ENCODE measurements at regions not wholly inside any gene's neighbourhood (a gene's known extent, or its start where the extent isn't known, plus 50 kb on each side); places are given as distances from the start of the nearest gene placed in this dataset.

DNA sequence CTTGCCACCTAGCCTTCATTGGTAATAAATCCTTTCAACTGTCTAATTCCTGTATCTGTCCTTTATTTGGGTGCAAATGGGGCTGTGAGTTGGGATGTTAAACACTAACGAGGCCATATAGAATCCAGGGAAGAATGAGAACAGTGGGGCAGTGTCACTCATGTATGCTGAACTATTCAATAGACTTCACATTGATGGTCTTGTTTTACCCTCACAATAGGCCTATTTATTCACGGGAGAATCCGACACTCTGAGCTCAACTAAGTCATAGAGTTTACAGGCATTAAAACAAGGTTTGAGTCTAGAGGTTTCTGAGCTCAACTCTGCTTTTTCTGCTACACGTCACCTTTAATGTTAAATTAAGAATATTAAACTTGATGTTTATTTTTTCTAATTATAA lies 421.6 kb downstream of the SOX11 start:
- no peak overlapping the region for H3K18ac ChIP-seq (ENCODE audit: low read length)
- no peak overlapping the region for H2BK120ac ChIP-seq (ENCODE audit: low read depth, low read length)
- H3K4ac ChIP-seq (ENCODE audit: low read depth, low read length): no peak overlapping the region
- H3K27ac ChIP-seq (ENCODE audit: low read depth, low read length): no peak overlapping the region
- H3K9ac ChIP-seq (ENCODE audit: low read length): no peak overlapping the region
- H4K5ac ChIP-seq (ENCODE audit: low read length): no peak overlapping the region
- no peaks in the 10 kb centered on the region for H3K27me3 ChIP-seq (ENCODE audit: insufficient read depth, low read length, poor library complexity)
- H3K23ac ChIP-seq (ENCODE audit: low read length): no peak overlapping the region
- no peak overlapping the region for H2BK15ac ChIP-seq (replicated peaks; ENCODE audit: low read depth)
- H2AK5ac ChIP-seq (ENCODE audit: low read length): no peak overlapping the region
- H3K56ac ChIP-seq (ENCODE audit: low read length): no peak overlapping the region
- no peaks in the 10 kb centered on the region for H3K36me3 ChIP-seq (ENCODE audit: control insufficient read depth, insufficient read depth, low read length)
- H3K4me2 ChIP-seq (ENCODE audit: low read length): no peak overlapping the region
- no peak overlapping the region for H4K8ac ChIP-seq (ENCODE audit: low read depth, low read length)
- no peak overlapping the region for H3K4me3 ChIP-seq (ENCODE audit: low read length)
- H3K79me2 ChIP-seq (ENCODE audit: control insufficient read depth, insufficient read depth, low read length): no peaks in the 10 kb centered on the region
- H3K4me1 ChIP-seq (ENCODE audit: control insufficient read depth, low read depth, low read length): no peaks in the 10 kb centered on the region
- no peaks in the 10 kb centered on the region for H3K79me1 ChIP-seq (ENCODE audit: low read length)
- DNase-seq: no peak
- no CpG with 5 or more reads among the region's 4 CpGs for WGBS (ENCODE audit: extremely low coverage, insufficient coverage, low lambda C conversion rate)
- H2BK5ac ChIP-seq (ENCODE audit: low read length): no peak overlapping the region

DNA sequence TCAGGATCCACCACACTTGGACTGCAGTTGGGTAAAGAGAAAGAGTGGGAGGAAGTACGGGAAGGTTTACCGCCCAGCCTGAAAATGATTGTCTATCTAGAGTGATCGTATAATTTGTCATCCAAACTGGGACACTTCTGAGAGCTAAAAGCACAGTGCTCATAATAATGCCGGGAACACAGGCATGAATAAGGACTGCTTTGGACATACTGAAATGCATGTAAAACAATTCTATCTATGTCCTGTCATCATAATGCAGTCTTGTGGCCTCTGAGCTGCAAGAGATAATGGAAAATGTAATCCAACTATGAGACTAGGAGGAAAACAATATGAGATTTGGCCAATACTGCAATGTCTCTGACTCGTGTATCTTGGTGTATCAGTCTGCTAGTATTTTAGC lies 435.5 kb downstream of the SOX11 start:
- DNase-seq: no peak
- H2BK120ac ChIP-seq (ENCODE audit: low read depth, low read length): no peak overlapping the region
- H3K36me3 ChIP-seq (ENCODE audit: control insufficient read depth, insufficient read depth, low read length): no peaks in the 10 kb centered on the region
- no peak overlapping the region for H3K4me3 ChIP-seq (ENCODE audit: low read length)
- H3K4me1 ChIP-seq (ENCODE audit: control insufficient read depth, low read depth, low read length): no peaks in the 10 kb centered on the region
- H2BK15ac ChIP-seq (replicated peaks; ENCODE audit: low read depth): no peak overlapping the region
- H4K5ac ChIP-seq (ENCODE audit: low read length): no peak overlapping the region
- H3K56ac ChIP-seq (ENCODE audit: low read length): no peak overlapping the region
- H3K4me2 ChIP-seq (ENCODE audit: low read length): no peak overlapping the region
- no peak overlapping the region for H2BK5ac ChIP-seq (ENCODE audit: low read length)
- WGBS (ENCODE audit: extremely low coverage, insufficient coverage, low lambda C conversion rate): no CpG with 5 or more reads among the region's 5 CpGs
- H3K18ac ChIP-seq (ENCODE audit: low read length): no peak overlapping the region
- no peak overlapping the region for H3K4ac ChIP-seq (ENCODE audit: low read depth, low read length)
- H4K8ac ChIP-seq (ENCODE audit: low read depth, low read length): no peak overlapping the region
- H3K79me2 ChIP-seq (ENCODE audit: control insufficient read depth, insufficient read depth, low read length): no peaks in the 10 kb centered on the region
- H3K79me1 ChIP-seq (ENCODE audit: low read length): no peaks in the 10 kb centered on the region
- H3K27me3 ChIP-seq (ENCODE audit: insufficient read depth, low read length, poor library complexity): no peaks in the 10 kb centered on the region
- no peak overlapping the region for H3K23ac ChIP-seq (ENCODE audit: low read length)
- no peak overlapping the region for H2AK5ac ChIP-seq (ENCODE audit: low read length)
- H3K27ac ChIP-seq (ENCODE audit: low read depth, low read length): no peak overlapping the region
- H3K9ac ChIP-seq (ENCODE audit: low read length): no peak overlapping the region

DNA sequence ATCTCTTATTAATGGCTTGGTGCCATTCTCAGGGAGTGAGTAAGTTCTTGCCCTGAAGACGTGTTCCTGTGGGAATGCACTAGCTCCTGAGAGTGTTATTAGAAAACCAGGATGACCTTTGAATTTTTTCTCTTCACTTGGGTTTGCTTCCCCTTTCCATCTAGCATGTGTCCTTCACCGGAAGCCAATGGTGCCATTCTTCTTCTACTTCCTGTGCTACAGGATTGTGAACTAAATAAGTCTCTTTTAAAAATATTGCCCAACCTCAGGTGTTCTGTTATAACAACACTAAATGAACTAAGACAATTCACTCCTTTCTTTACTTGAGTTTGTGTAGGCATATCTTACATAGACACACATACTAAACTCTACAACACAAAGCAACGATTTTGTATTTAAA lies 447.0 kb downstream of the SOX11 start:
- H4K8ac ChIP-seq (ENCODE audit: low read depth, low read length): no peak overlapping the region
- no peak overlapping the region for H4K5ac ChIP-seq (ENCODE audit: low read length)
- no peak overlapping the region for H3K27ac ChIP-seq (ENCODE audit: low read depth, low read length)
- no peak overlapping the region for H3K9ac ChIP-seq (ENCODE audit: low read length)
- H3K4ac ChIP-seq (ENCODE audit: low read depth, low read length): no peak overlapping the region
- no peaks in the 10 kb centered on the region for H3K27me3 ChIP-seq (ENCODE audit: insufficient read depth, low read length, poor library complexity)
- H2BK120ac ChIP-seq (ENCODE audit: low read depth, low read length): no peak overlapping the region
- no peak overlapping the region for H3K23ac ChIP-seq (ENCODE audit: low read length)
- no CpG with 5 or more reads among the region's 3 CpGs for WGBS (ENCODE audit: extremely low coverage, insufficient coverage, low lambda C conversion rate)
- no peak for DNase-seq
- H2BK15ac ChIP-seq (replicated peaks; ENCODE audit: low read depth): no peak overlapping the region
- H3K79me1 ChIP-seq (ENCODE audit: low read length): no peaks in the 10 kb centered on the region
- H3K56ac ChIP-seq (ENCODE audit: low read length): no peak overlapping the region
- H3K79me2 ChIP-seq (ENCODE audit: control insufficient read depth, insufficient read depth, low read length): no peaks in the 10 kb centered on the region
- H3K4me3 ChIP-seq (ENCODE audit: low read length): no peak overlapping the region
- no peak overlapping the region for H2BK5ac ChIP-seq (ENCODE audit: low read length)
- no peak overlapping the region for H2AK5ac ChIP-seq (ENCODE audit: low read length)
- H3K36me3 ChIP-seq (ENCODE audit: control insufficient read depth, insufficient read depth, low read length): no peaks in the 10 kb centered on the region
- H3K4me1 ChIP-seq (ENCODE audit: control insufficient read depth, low read depth, low read length): no peaks in the 10 kb centered on the region
- H3K18ac ChIP-seq (ENCODE audit: low read length): no peak overlapping the region
- no peak overlapping the region for H3K4me2 ChIP-seq (ENCODE audit: low read length)

DNA sequence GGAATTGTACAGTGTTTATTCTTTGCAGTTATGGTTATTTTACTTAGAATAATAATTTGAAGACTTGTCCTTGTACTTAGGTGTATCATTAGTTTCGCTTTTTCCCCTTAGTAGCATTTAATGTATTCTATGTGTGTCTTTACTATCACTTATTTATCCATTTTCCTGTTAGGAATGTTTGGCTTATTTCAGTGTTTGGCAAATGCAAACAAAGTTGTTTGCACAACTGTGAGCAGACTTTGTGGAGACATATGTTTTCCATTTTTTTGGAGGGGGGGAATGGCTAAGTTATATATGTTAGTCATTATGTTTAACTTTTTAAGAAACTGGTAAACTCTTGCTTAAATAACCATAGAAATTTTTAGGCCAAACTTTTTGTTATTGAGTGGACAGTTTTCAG lies 447.7 kb downstream of the SOX11 start:
- no peak overlapping the region for H2BK5ac ChIP-seq (ENCODE audit: low read length)
- H3K36me3 ChIP-seq (ENCODE audit: control insufficient read depth, insufficient read depth, low read length): no peaks in the 10 kb centered on the region
- no peak overlapping the region for H4K5ac ChIP-seq (ENCODE audit: low read length)
- H2BK15ac ChIP-seq (replicated peaks; ENCODE audit: low read depth): no peak overlapping the region
- H2AK5ac ChIP-seq (ENCODE audit: low read length): no peak overlapping the region
- H3K79me1 ChIP-seq (ENCODE audit: low read length): no peaks in the 10 kb centered on the region
- DNase-seq: no peak
- H4K8ac ChIP-seq (ENCODE audit: low read depth, low read length): no peak overlapping the region
- H3K27ac ChIP-seq (ENCODE audit: low read depth, low read length): no peak overlapping the region
- H2BK120ac ChIP-seq (ENCODE audit: low read depth, low read length): no peak overlapping the region
- no peak overlapping the region for H3K4me2 ChIP-seq (ENCODE audit: low read length)
- no peak overlapping the region for H3K56ac ChIP-seq (ENCODE audit: low read length)
- H3K4me1 ChIP-seq (ENCODE audit: control insufficient read depth, low read depth, low read length): no peaks in the 10 kb centered on the region
- no peaks in the 10 kb centered on the region for H3K79me2 ChIP-seq (ENCODE audit: control insufficient read depth, insufficient read depth, low read length)
- no peak overlapping the region for H3K23ac ChIP-seq (ENCODE audit: low read length)
- no peak overlapping the region for H3K4ac ChIP-seq (ENCODE audit: low read depth, low read length)
- H3K27me3 ChIP-seq (ENCODE audit: insufficient read depth, low read length, poor library complexity): no peaks in the 10 kb centered on the region
- no CpG with 5 or more reads among the region's 1 CpG for WGBS (ENCODE audit: extremely low coverage, insufficient coverage, low lambda C conversion rate)
- H3K18ac ChIP-seq (ENCODE audit: low read length): no peak overlapping the region
- no peak overlapping the region for H3K4me3 ChIP-seq (ENCODE audit: low read length)
- no peak overlapping the region for H3K9ac ChIP-seq (ENCODE audit: low read length)

DNA sequence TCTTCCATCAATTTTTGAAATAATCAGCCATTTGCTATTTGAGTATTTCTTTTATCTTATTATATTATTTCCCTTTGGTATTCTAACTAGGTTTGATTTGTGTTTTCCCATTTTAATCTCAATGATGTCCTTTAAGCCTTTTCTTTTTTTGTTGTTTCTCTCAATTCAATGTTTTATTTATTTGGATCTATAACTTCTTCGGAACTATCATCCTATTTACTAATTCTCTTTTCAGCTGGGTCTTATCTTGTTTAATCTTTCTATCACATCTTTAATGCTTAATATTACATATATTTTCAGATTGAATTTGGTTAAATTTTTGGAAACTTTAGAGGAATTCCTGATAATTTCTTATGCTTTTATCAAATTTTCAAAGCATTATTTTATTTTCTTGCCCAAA lies 448.3 kb downstream of the SOX11 start:
- Histone ChIP-seq H2BK5ac (ENCODE audit: low read length) (no peak overlapping the region), H4K5ac (ENCODE audit: low read length) (no peak overlapping the region), H3K79me1 (ENCODE audit: low read length) (no peaks in the 10 kb centered on the region), H3K27me3 (ENCODE audit: insufficient read depth, low read length, poor library complexity) (no peaks in the 10 kb centered on the region), H3K36me3 (ENCODE audit: control insufficient read depth, insufficient read depth, low read length) (no peaks in the 10 kb centered on the region), H3K4me3 (ENCODE audit: low read length) (no peak overlapping the region), H3K4ac (ENCODE audit: low read depth, low read length) (no peak overlapping the region), H3K27ac (ENCODE audit: low read depth, low read length) (no peak overlapping the region), H3K4me1 (ENCODE audit: control insufficient read depth, low read depth, low read length) (no peaks in the 10 kb centered on the region), H3K9ac (ENCODE audit: low read length) (no peak overlapping the region), H3K56ac (ENCODE audit: low read length) (no peak overlapping the region), H3K23ac (ENCODE audit: low read length) (no peak overlapping the region), H2AK5ac (ENCODE audit: low read length) (no peak overlapping the region), H2BK120ac (ENCODE audit: low read depth, low read length) (no peak overlapping the region), H3K79me2 (ENCODE audit: control insufficient read depth, insufficient read depth, low read length) (no peaks in the 10 kb centered on the region), H4K8ac (ENCODE audit: low read depth, low read length) (no peak overlapping the region), H3K18ac (ENCODE audit: low read length) (no peak overlapping the region), H2BK15ac (replicated peaks; ENCODE audit: low read depth) (no peak overlapping the region), H3K4me2 (ENCODE audit: low read length) (no peak overlapping the region)
- no peak for DNase-seq
- no CpG with 5 or more reads among the region's 1 CpG for WGBS (ENCODE audit: extremely low coverage, insufficient coverage, low lambda C conversion rate)

DNA sequence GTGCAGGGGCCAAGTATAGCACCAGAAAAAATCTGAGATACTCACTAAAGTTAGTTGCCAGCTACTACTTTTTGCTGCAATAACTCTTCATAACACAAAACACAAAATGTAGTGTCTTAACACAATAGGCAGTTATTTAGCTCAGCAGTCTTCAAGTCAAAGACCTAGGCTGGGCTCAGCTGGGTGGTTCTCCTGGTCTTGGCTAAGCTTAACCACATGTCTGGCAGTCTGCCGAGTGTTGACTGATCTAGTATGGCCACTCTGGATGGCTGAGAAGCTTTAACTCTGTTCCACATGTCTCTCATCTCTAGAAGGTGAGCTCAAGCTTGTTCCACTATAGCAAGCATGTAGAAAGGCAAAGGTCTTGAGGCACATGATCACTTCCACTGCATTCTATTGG lies 451.6 kb downstream of the SOX11 start:
- Histone ChIP-seq H3K4me3 (ENCODE audit: low read length) (no peak overlapping the region), H4K8ac (ENCODE audit: low read depth, low read length) (no peak overlapping the region), H3K9ac (ENCODE audit: low read length) (no peak overlapping the region), H3K4ac (ENCODE audit: low read depth, low read length) (no peak overlapping the region), H2BK5ac (ENCODE audit: low read length) (no peak overlapping the region), H3K27me3 (ENCODE audit: insufficient read depth, low read length, poor library complexity) (no peaks in the 10 kb centered on the region), H3K79me1 (ENCODE audit: low read length) (no peaks in the 10 kb centered on the region), H3K36me3 (ENCODE audit: control insufficient read depth, insufficient read depth, low read length) (no peaks in the 10 kb centered on the region), H3K4me1 (ENCODE audit: control insufficient read depth, low read depth, low read length) (no peaks in the 10 kb centered on the region), H3K56ac (ENCODE audit: low read length) (no peak overlapping the region), H3K27ac (ENCODE audit: low read depth, low read length) (no peak overlapping the region), H3K4me2 (ENCODE audit: low read length) (no peak overlapping the region), H2BK15ac (replicated peaks; ENCODE audit: low read depth) (no peak overlapping the region), H3K79me2 (ENCODE audit: control insufficient read depth, insufficient read depth, low read length) (no peaks in the 10 kb centered on the region), H2AK5ac (ENCODE audit: low read length) (no peak overlapping the region), H2BK120ac (ENCODE audit: low read depth, low read length) (no peak overlapping the region), H3K18ac (ENCODE audit: low read length) (no peak overlapping the region), H3K23ac (ENCODE audit: low read length) (no peak overlapping the region), H4K5ac (ENCODE audit: low read length) (no peak overlapping the region)
- DNase-seq: no peak
- WGBS (ENCODE audit: extremely low coverage, insufficient coverage, low lambda C conversion rate): no CpG with 5 or more reads among the region's 1 CpG

Data from mesendoderm (in vitro differentiated cells).